ENCODE measurements at regions not wholly inside any gene's neighbourhood (a gene's known extent, or its start where the extent isn't known, plus 50 kb on each side); places are given as distances from the start of the nearest gene placed in this dataset.

GRCh38 chr1:212229654-212230053 lies 55.6 kb upstream of the PPP2R5A start:
- Histone ChIP-seq H3K9me3 (ENCODE audit: control insufficient read depth, insufficient read depth, low read length) (no peaks in the 10 kb centered on the region), H3K36me3 (ENCODE audit: control insufficient read depth, insufficient read depth, low read length) (no peaks in the 10 kb centered on the region), H3K4me1 (ENCODE audit: control insufficient read depth, insufficient read depth, low read length) (no peaks in the 10 kb centered on the region), H3K27me3 (ENCODE audit: control insufficient read depth, insufficient read depth, low read length) (no peaks in the 10 kb centered on the region), H3K4me3 (ENCODE audit: low read depth, low read length) (no peak overlapping the region), H3K9ac (ENCODE audit: low read depth, low read length) (no peak overlapping the region)

GRCh38 chr1:212230329-212230728 lies 54.9 kb upstream of the PPP2R5A start:
- no peaks in the 10 kb centered on the region for H3K36me3 ChIP-seq (ENCODE audit: control insufficient read depth, insufficient read depth, low read length)

GRCh38 chr1:212231372-212231771 lies 53.8 kb upstream of the PPP2R5A start:
- no peaks in the 10 kb centered on the region for H3K4me1 ChIP-seq (ENCODE audit: control insufficient read depth, insufficient read depth, low read length)
- no peak overlapping the region for H3K9ac ChIP-seq (ENCODE audit: low read depth, low read length)
- H3K27me3 ChIP-seq (ENCODE audit: control insufficient read depth, insufficient read depth, low read length) = no peaks in the 10 kb centered on the region
- no peaks in the 10 kb centered on the region for H3K9me3 ChIP-seq (ENCODE audit: control insufficient read depth, insufficient read depth, low read length)
- no peaks in the 10 kb centered on the region for H3K36me3 ChIP-seq (ENCODE audit: control insufficient read depth, insufficient read depth, low read length)
- no peak overlapping the region for H3K4me3 ChIP-seq (ENCODE audit: low read depth, low read length)

More at GRCh38 chr1:212230329-212230728, 54.9 kb upstream of the PPP2R5A start:
- no peaks in the 10 kb centered on the region for H3K4me1 ChIP-seq (ENCODE audit: control insufficient read depth, insufficient read depth, low read length)
- no peaks in the 10 kb centered on the region for H3K9me3 ChIP-seq (ENCODE audit: control insufficient read depth, insufficient read depth, low read length)
- H3K27me3 ChIP-seq (ENCODE audit: control insufficient read depth, insufficient read depth, low read length) = no peaks in the 10 kb centered on the region
- no peak overlapping the region for H3K4me3 ChIP-seq (ENCODE audit: low read depth, low read length)
- no peak overlapping the region for H3K9ac ChIP-seq (ENCODE audit: low read depth, low read length)

GRCh38 chr1:212232090-212232489 lies 53.1 kb upstream of the PPP2R5A start:
- Histone ChIP-seq H3K27me3 (ENCODE audit: control insufficient read depth, insufficient read depth, low read length) (no peaks in the 10 kb centered on the region), H3K36me3 (ENCODE audit: control insufficient read depth, insufficient read depth, low read length) (no peaks in the 10 kb centered on the region), H3K4me1 (ENCODE audit: control insufficient read depth, insufficient read depth, low read length) (no peaks in the 10 kb centered on the region), H3K9me3 (ENCODE audit: control insufficient read depth, insufficient read depth, low read length) (no peaks in the 10 kb centered on the region), H3K4me3 (ENCODE audit: low read depth, low read length) (no peak overlapping the region), H3K9ac (ENCODE audit: low read depth, low read length) (no peak overlapping the region)

- Histone ChIP-seq H3K4me3 (ENCODE audit: low read depth, low read length) (no peak overlapping the region), H3K9ac (ENCODE audit: low read depth, low read length) (no peak overlapping the region), H3K27me3 (ENCODE audit: control insufficient read depth, insufficient read depth, low read length) (no peaks in the 10 kb centered on the region), H3K4me1 (ENCODE audit: control insufficient read depth, insufficient read depth, low read length) (no peaks in the 10 kb centered on the region), H3K9me3 (ENCODE audit: control insufficient read depth, insufficient read depth, low read length) (no peaks in the 10 kb centered on the region), H3K36me3 (ENCODE audit: control insufficient read depth, insufficient read depth, low read length) (no peaks in the 10 kb centered on the region)
These were observed 51.9 kb upstream of the PPP2R5A start for GRCh38 chr1:212233321-212233720.

DNA sequence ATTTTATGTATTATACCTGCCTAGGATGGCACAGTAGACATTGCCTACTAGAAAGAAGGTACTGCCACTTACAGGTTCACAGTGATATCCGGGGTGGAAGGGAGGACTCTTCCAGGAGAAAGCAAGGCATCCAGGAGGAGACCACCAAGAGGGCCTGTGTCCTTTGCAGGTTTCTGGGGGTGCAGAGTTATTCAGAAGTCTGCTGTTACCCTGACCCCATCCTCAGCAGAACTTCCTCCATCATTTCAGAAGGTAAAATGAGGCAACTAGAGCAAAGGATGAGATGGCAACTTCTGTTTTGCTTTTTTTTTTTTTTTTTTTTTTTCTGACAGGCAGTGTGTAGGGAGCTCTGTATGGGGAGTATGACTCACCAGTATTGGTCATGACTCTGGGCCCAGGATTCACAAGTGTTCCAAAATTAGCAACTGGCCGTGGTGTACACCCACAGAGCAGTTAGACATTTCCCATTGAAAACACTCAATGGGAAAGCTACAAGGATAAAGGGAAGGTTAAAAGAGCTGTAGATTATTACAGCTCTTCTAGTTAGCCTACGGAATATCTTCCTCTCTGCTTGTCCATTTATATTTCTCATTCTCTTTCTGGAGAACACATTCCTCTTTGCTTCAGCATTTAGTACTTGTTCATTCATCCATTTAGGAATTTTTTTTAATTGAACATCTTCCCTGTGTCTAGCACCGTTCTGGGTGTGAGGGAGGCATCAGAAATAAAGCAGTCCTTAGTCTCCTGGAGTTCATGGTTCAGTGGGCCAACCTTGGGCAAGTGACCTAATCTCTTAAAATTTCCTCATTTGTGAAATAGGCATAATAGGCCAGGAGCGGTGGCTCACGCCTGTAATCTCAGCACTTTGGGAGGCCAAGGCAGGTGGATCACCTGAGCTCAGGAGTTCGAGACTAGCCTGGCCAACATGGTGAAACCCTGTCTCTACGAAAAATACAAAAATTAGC lies 50.5 kb upstream of the PPP2R5A start:
- no peaks in the 10 kb centered on the region for H3K9me3 ChIP-seq (ENCODE audit: control insufficient read depth, insufficient read depth, low read length)
- H3K4me1 ChIP-seq (ENCODE audit: control insufficient read depth, insufficient read depth, low read length) = no peaks in the 10 kb centered on the region
- no peaks in the 10 kb centered on the region for H3K36me3 ChIP-seq (ENCODE audit: control insufficient read depth, insufficient read depth, low read length)
- no peaks in the 10 kb centered on the region for H3K27me3 ChIP-seq (ENCODE audit: control insufficient read depth, insufficient read depth, low read length)
- H3K4me3 ChIP-seq (ENCODE audit: low read depth, low read length) = no peak overlapping the region
- H3K9ac ChIP-seq (ENCODE audit: low read depth, low read length) = no peak overlapping the region
